ENCODE measurements at regions not wholly inside any gene's neighbourhood (a gene's known extent, or its start where the extent isn't known, plus 50 kb on each side); places are given as distances from the start of the nearest gene placed in this dataset.

GRCh38 chr2:201966691-201967438 is 66.8 kb upstream of the FZD7 start:
- TF ChIP-seq CTCF (IDR thresholded peaks at IDR 0.05; ENCODE audit: poor library complexity) (no peak), EZH2phosphoT487 (IDR thresholded peaks at IDR 0.05; ENCODE audit: low read depth, severe bottlenecking, unreplicated experiment) (no peak)

Measured in hepatocyte (in vitro differentiated cells).